Lower leg skin (tissue), 4 donors: ENCODE measurements at regions not wholly inside any gene's neighbourhood (a gene's known extent, or its start where the extent isn't known, plus 50 kb on each side); places are given as distances from the start of the nearest gene placed in this dataset.

ENCODE experiments used
- DNase-seq, 2 donors: peaks; one replicate each; pipeline ENCODE4 v3.0.0-alpha.2; 2019; ENCODE audit warnings: low spot score in 2 of 2
- H3K4me3 ChIP-seq: fragments of 200-600 bp; sonication (generic); 2 replicates; pipeline ENCODE4 v1.5.1; 2017; ENCODE audit warnings: mild to moderate bottlenecking, low read depth; ENCODE audit not compliant: poor library complexity, severe bottlenecking
- CTCF ChIP-seq, 3 donors: fragments of 450-650 bp; IDR thresholded peaks; one replicate each; pipeline ENCODE4 v1.5.1; 2016; ENCODE audit warnings: antibody characterized with exemption in 3 of 3, mild to moderate bottlenecking in 3 of 3, moderate library complexity in 2 of 3
- POLR2A ChIP-seq, 2 donors: fragments of 450-650 bp; IDR thresholded peaks; one replicate each; pipeline ENCODE4 v1.6.1; 2016 to 2017; ENCODE audit warnings: antibody characterized with exemption in 2 of 2, mild to moderate bottlenecking in 1 of 2, moderate library complexity in 1 of 2
- WGBS, 2 donors: methylation state at CpG; one replicate each; pipeline ENCODE4 v1.1.5; 2018; 5-methylcytosine and 5-hydroxymethylcytosine counted together
- intact Hi-C: fragments of 100-400 bp; cut with DNase I; formaldehyde crosslinking; loops from one replicate; pipeline ENCODE4 v1.15.0; 2023; ENCODE audit warnings: low total_unique reads

- DNase-seq, result no peak
- 77 to 83% methylated on average over 1 of the region's 1 CpG for WGBS, 2 donors
- no peak for TF ChIP-seq CTCF (IDR thresholded peaks at IDR 0.05)
- TF ChIP-seq POLR2A (IDR thresholded peaks at IDR 0.05), result no peak
- H3K4me3 ChIP-seq, result no peak overlapping the region
- intact Hi-C loops, result no loop called here
Measured at GRCh38 chr2:106963156-106963555, 77.2 kb upstream of the ST6GAL2 start.

GRCh38 chr2:106963893-106964292 is 77.9 kb upstream of the ST6GAL2 start:
- no peak overlapping the region for H3K4me3 ChIP-seq
- intact Hi-C loops, result no loop called here
- 80 to 85% methylated on average over 5 of the region's 5 CpGs for WGBS, 2 donors
- no peak for DNase-seq
- TF ChIP-seq CTCF (IDR thresholded peaks at IDR 0.05), result no peak
- no peak for TF ChIP-seq POLR2A (IDR thresholded peaks at IDR 0.05)

- TF ChIP-seq POLR2A (IDR thresholded peaks at IDR 0.05) (no peak), CTCF (IDR thresholded peaks at IDR 0.05) (no peak)
- WGBS, 2 donors, result 75 to 77% methylated on average over 3 of the region's 3 CpGs
- H3K4me3 ChIP-seq, result no peak overlapping the region
- intact Hi-C loops, result loop anchor here (5.0 kb wide), 1 partner anchor 597 kb away; no protein-coding TSS in a partner anchor
- DNase-seq, result no peak
Measured at GRCh38 chr2:106965611-106966010, 79.6 kb upstream of the ST6GAL2 start.

GRCh38 chr2:106969777-106970176 is 83.8 kb upstream of the ST6GAL2 start:
- 85 to 86% methylated on average over 5 of the region's 5 CpGs for WGBS, 2 donors
- DNase-seq, result no peak

GRCh38 chr2:106970471-106971261 is 84.7 kb upstream of the ST6GAL2 start:
- intact Hi-C loops, result no loop called here
- 84 to 90% methylated on average over 5 of the region's 5 CpGs for WGBS, 2 donors
- DNase-seq, result no peak
- no peak overlapping the region for H3K4me3 ChIP-seq
- TF ChIP-seq CTCF (IDR thresholded peaks at IDR 0.05) (no peak), POLR2A (IDR thresholded peaks at IDR 0.05) (no peak)

More at GRCh38 chr2:106969777-106970176, 83.8 kb upstream of the ST6GAL2 start:
- intact Hi-C loops, result loop anchor here (5.0 kb wide), 1 partner anchor 593 kb away; no protein-coding TSS in a partner anchor
- H3K4me3 ChIP-seq, result no peak overlapping the region
- TF ChIP-seq POLR2A (IDR thresholded peaks at IDR 0.05) (no peak), CTCF (IDR thresholded peaks at IDR 0.05) (no peak)
